Adrenal gland (tissue), 5 donors: ENCODE measurements at regions not wholly inside any gene's neighbourhood (a gene's known extent, or its start where the extent isn't known, plus 50 kb on each side); places are given as distances from the start of the nearest gene placed in this dataset.

Experiments
- CTCF ChIP-seq, 6 experiments: fragments of 450-650 bp in 4 of 6; fragments of 200-600 bp in 2 of 6; sonication (generic) in 1 of 6; IDR thresholded peaks; 1 replicate in 5 of 6; 2 replicates in 1 of 6; pipeline versions ENCODE4 v1.5.1 to v1.8.0; 2016 to 2021; ENCODE audit warnings: antibody characterized with exemption in 6 of 6, mild to moderate bottlenecking in 2 of 6, moderate library complexity in 1 of 6
- POLR2A ChIP-seq, 2 donors: fragments of 450-650 bp; IDR thresholded peaks; one replicate each; pipeline ENCODE4 v1.6.1; 2017; ENCODE audit warnings: antibody characterized with exemption in 2 of 2, mild to moderate bottlenecking in 2 of 2, moderate library complexity in 1 of 2
- donor health status: DM: no; HTN: no; CAD: no.

GRCh38 chr9:26229324-26230054 is 551.2 kb upstream of the TUSC1 start:
- TF ChIP-seq POLR2A (IDR thresholded peaks at IDR 0.05) (no peak), CTCF (IDR thresholded peaks at IDR 0.05) (no peak)
